Thyroid gland (tissue), 4 donors: ENCODE measurements at regions not wholly inside any gene's neighbourhood (a gene's known extent, or its start where the extent isn't known, plus 50 kb on each side); places are given as distances from the start of the nearest gene placed in this dataset.
A peak's percentile ranks its signal among the peaks of the same experiment; 100 is the strongest.

ENCODE experiments used
- DNase-seq, 2 donors: peaks; one replicate each; pipeline ENCODE4 v3.0.0-alpha.2; 2019
- H3K27ac ChIP-seq, 3 donors: fragments of 200-600 bp; sonication (generic); 1 replicate in 2 of 3; 2 replicates in 1 of 3; pipeline ENCODE4 v1.5.1; 2016 to 2019; ENCODE audit warnings: mild to moderate bottlenecking in 1 of 3, moderate library complexity in 1 of 3
- H3K27me3 ChIP-seq: fragments of 200-600 bp; sonication (generic); one replicate; pipeline ENCODE4 v1.5.1; 2019
- H3K36me3 ChIP-seq, 2 donors: fragments of 200-600 bp; sonication (generic); one replicate each; pipeline ENCODE4 v1.5.1; 2016 to 2019
- H3K4me1 ChIP-seq, 2 donors: fragments of 200-600 bp; sonication (generic); one replicate each; pipeline ENCODE4 v1.5.1; 2017 to 2019
- H3K4me3 ChIP-seq, 3 donors: fragments of 200-600 bp; sonication (generic); replicated peaks in 1 of 3; 1 replicate in 2 of 3; 2 replicates in 1 of 3; pipeline ENCODE4 v1.5.1; 2016; ENCODE audit warnings: mild to moderate bottlenecking in 1 of 3
- H3K9me3 ChIP-seq: fragments of 200-600 bp; sonication (generic); one replicate; pipeline ENCODE4 v1.5.1; 2017
- CTCF ChIP-seq, 6 experiments: fragments of 200-600 bp in 3 of 6; fragments of 450-650 bp in 3 of 6; sonication (generic) in 3 of 6; IDR thresholded peaks; one replicate each; pipeline ENCODE4 v1.5.1; 2016 to 2019; ENCODE audit warnings: antibody characterized with exemption in 6 of 6, mild to moderate bottlenecking in 2 of 6, inconsistent platforms in 1 of 6, moderate library complexity in 1 of 6
- POLR2A ChIP-seq, 2 donors: fragments of 450-650 bp; IDR thresholded peaks; one replicate each; pipeline ENCODE4 v1.6.1; 2017; ENCODE audit warnings: antibody characterized with exemption in 2 of 2, mild to moderate bottlenecking in 2 of 2, moderate library complexity in 1 of 2
- WGBS, 2 donors: methylation state at CpG; one replicate each; pipeline ENCODE4 v1.1.5; 2017; 5-methylcytosine and 5-hydroxymethylcytosine counted together
- intact Hi-C: fragments of 100-400 bp; cut with DNase I; formaldehyde crosslinking; loops from one replicate; pipeline ENCODE4 v1.15.1; 2023

DNA sequence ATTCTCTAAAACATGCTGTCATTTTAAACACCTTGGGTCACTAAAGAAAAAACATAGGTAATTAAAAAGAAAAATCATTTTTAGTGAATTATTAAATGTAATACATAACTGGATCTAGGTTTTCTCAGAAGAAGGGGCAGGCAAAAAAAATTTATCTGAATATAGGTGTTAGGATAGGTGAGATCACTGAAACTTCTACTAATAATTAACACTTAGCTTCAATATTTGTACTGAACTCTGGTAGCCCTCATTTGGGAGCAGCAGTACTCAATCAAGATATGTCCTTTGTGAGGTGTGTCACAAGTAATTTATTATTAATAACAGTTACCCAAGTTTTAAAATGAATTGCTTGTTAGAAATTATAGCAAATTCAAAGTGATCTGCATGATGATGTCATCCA, 103.6 kb downstream of the ATP23 start:
- intact Hi-C loops: no loop called here
- Histone ChIP-seq H3K9me3 (no peaks in the 10 kb centered on the region), H3K27me3 (no peaks in the 10 kb centered on the region), H3K27ac (no peak overlapping the region), H3K4me3 (no peak overlapping the region), H3K36me3 (no peaks in the 10 kb centered on the region), H3K4me1 (no peaks in the 10 kb centered on the region)
- no peak for TF ChIP-seq CTCF (IDR thresholded peaks at IDR 0.05)
- DNase-seq: no peak

- intact Hi-C loops: no loop called here
- no peak for DNase-seq
- Histone ChIP-seq H3K27me3 (no peaks in the 10 kb centered on the region), H3K36me3 (no peaks in the 10 kb centered on the region), H3K27ac (no peak overlapping the region), H3K9me3 (no peaks in the 10 kb centered on the region), H3K4me3 (no peak overlapping the region), H3K4me1 (no peaks in the 10 kb centered on the region)
- 71 to 81% methylated on average over 1 of the region's 1 CpG for WGBS, 2 donors
- no peak for TF ChIP-seq POLR2A (IDR thresholded peaks at IDR 0.05)
- TF ChIP-seq CTCF (IDR thresholded peaks at IDR 0.05): no peak
Measured at GRCh38 chr12:58046271-58046670, 104.9 kb downstream of the ATP23 start.

GRCh38 chr12:58051378-58051777, 110.0 kb downstream of the ATP23 start:
- DNase-seq: no peak
- no peak overlapping the region for H3K27ac ChIP-seq
- no peak for TF ChIP-seq POLR2A (IDR thresholded peaks at IDR 0.05)
- no peak for TF ChIP-seq CTCF (IDR thresholded peaks at IDR 0.05)
- H3K27me3 ChIP-seq: no peaks in the 10 kb centered on the region
- 40 to 45% methylated on average over 1 of the region's 1 CpG for WGBS, 2 donors
- H3K9me3 ChIP-seq: no peaks in the 10 kb centered on the region
- H3K36me3 ChIP-seq: no peaks in the 10 kb centered on the region
- intact Hi-C loops: no loop called here
- no peaks in the 10 kb centered on the region for H3K4me1 ChIP-seq
- no peak overlapping the region for H3K4me3 ChIP-seq

DNA sequence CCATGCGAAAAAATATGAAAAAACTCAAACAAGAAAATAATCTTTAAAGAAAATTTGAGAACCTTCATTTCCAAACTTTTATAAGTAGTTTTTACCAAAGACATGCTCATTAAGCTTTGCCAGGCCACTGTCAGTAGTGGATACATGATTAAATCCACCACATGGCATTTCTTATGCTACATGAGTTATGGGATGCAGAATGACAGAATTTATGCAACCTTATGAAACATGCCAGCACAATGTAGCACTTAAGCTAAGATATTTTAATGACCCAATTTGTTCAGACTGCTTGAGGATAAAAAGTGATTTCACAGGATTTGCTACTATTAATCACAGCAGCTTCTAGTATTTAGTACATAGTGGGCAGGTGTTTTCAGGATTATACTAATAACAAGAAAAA, 123.3 kb downstream of the ATP23 start:
- H3K4me3 ChIP-seq: no peak overlapping the region
- no peaks in the 10 kb centered on the region for H3K9me3 ChIP-seq
- H3K36me3 ChIP-seq: no peaks in the 10 kb centered on the region
- intact Hi-C loops: no loop called here
- no peak overlapping the region for H3K27ac ChIP-seq
- WGBS, 2 donors: 96 to 97% methylated on average over 1 of the region's 1 CpG
- DNase-seq: no peak
- TF ChIP-seq CTCF (IDR thresholded peaks at IDR 0.05) (no peak), POLR2A (IDR thresholded peaks at IDR 0.05) (no peak)
- no peaks in the 10 kb centered on the region for H3K4me1 ChIP-seq
- no peaks in the 10 kb centered on the region for H3K27me3 ChIP-seq

GRCh38 chr12:58066296-58066695, 124.9 kb downstream of the ATP23 start:
- intact Hi-C loops: no loop called here
- Histone ChIP-seq H3K9me3 (no peaks in the 10 kb centered on the region), H3K36me3 (no peaks in the 10 kb centered on the region), H3K27ac (no peak overlapping the region), H3K4me1 (no peaks in the 10 kb centered on the region), H3K4me3 (no peak overlapping the region), H3K27me3 (no peaks in the 10 kb centered on the region)
- DNase-seq: peak; percentile 5 to 18
- TF ChIP-seq POLR2A (IDR thresholded peaks at IDR 0.05) (no peak), CTCF (IDR thresholded peaks at IDR 0.05) (no peak)
